ENCODE measurements at regions not wholly inside any gene's neighbourhood (a gene's known extent, or its start where the extent isn't known, plus 50 kb on each side); places are given as distances from the start of the nearest gene placed in this dataset.

DNA sequence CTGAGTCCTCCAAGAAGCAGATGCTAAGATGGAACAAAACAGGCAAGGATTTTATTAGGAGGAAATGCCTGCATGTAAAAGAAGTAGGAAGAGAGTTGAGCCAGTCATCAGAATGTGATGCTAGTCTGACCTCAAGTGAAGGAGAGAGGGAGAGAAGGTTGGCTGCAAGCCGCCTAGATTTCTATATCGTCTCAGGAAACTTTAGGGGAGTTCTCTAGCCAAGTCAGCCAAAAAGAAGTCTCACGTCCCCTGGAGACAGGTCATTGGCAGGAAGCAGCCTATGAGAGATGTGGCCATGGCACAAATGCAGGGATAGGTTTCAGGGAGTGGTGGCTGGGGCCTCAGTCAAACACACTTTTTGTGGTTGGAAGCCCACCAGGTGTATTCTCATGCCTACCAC lies 378.0 kb downstream of the CD109 start (continued):
- TF ChIP-seq NFE2L1 (CRISPR knock-in tag; IDR thresholded peaks at IDR 0.05; ENCODE audit: borderline replicate concordance): no peak
- TF ChIP-seq HES4 (CRISPR knock-in tag; IDR thresholded peaks at IDR 0.05; ENCODE audit: borderline replicate concordance): no peak
- TF ChIP-seq, protein P1, sequence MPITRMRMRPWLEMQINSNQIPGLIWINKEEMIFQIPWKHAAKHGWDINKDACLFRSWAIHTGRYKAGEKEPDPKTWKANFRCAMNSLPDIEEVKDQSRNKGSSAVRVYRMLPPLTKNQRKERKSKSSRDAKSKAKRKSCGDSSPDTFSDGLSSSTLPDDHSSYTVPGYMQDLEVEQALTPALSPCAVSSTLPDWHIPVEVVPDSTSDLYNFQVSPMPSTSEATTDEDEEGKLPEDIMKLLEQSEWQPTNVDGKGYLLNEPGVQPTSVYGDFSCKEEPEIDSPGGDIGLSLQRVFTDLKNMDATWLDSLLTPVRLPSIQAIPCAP (CRISPR knock-in tag; IDR thresholded peaks at IDR 0.05; ENCODE audit: low read depth): no peak
- TF ChIP-seq, protein P2, sequence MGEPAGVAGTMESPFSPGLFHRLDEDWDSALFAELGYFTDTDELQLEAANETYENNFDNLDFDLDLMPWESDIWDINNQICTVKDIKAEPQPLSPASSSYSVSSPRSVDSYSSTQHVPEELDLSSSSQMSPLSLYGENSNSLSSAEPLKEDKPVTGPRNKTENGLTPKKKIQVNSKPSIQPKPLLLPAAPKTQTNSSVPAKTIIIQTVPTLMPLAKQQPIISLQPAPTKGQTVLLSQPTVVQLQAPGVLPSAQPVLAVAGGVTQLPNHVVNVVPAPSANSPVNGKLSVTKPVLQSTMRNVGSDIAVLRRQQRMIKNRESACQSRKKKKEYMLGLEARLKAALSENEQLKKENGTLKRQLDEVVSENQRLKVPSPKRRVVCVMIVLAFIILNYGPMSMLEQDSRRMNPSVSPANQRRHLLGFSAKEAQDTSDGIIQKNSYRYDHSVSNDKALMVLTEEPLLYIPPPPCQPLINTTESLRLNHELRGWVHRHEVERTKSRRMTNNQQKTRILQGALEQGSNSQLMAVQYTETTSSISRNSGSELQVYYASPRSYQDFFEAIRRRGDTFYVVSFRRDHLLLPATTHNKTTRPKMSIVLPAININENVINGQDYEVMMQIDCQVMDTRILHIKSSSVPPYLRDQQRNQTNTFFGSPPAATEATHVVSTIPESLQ (CRISPR knock-in tag; conservative IDR thresholded peaks at IDR 0.05): no peak
- no peak for TF ChIP-seq TOE1 (CRISPR knock-in tag; IDR thresholded peaks at IDR 0.05)

DNA sequence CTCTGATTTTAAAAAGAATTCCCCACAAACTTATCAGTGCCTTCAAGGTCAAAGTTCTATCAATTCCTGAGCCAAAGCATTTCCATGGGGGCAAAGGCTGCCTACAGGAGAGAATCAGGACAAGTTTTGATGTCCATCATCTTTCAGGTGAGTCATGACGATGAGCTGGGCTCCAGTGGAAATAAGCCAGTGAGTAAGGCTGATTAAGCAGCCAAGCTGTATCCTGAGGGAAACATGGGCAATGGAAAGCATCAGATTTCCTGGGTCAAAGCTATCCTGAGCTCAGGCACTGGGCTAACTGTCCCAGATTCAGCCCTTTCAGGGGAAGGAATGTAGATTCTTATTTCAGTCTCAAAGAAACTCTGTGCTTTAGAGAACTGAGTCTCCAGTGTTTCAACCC lies 377.4 kb downstream of the CD109 start:
- 83% methylated on average over 1 of the region's 1 CpG for WGBS (ENCODE audit: low lambda C conversion rate)
- no peaks in the 10 kb centered on the region for H3K79me2 ChIP-seq (ENCODE audit: insufficient read depth, low read length)
- H3K27me3 ChIP-seq (ENCODE audit: control insufficient read depth in 1 of 2, insufficient read depth in 2 of 2, low read length in 2 of 2): no peaks in the 10 kb centered on the region
- no peaks in the 10 kb centered on the region for H3K9me3 ChIP-seq (ENCODE audit: low read length)
- intact Hi-C loops (cut with micrococcal nuclease; ENCODE audit: unreplicated experiment) (no loop called here), in situ Hi-C loops (cut with HindIII; ENCODE audit: extremely low pct_ligation_motif_present, low pct_unique_long_range_greater_than_20kb) (no loop called here)
- no peak for DNase-seq (ENCODE audit: low spot score)
- TF ChIP-seq ZNF556 (CRISPR knock-in tag; IDR thresholded peaks at IDR 0.05; ENCODE audit: borderline replicate concordance): no peak
- no peak for TF ChIP-seq PRPF4 (IDR thresholded peaks at IDR 0.05; ENCODE audit: low read depth, low read length, poor library complexity, severe bottlenecking)
- TF ChIP-seq, protein P3, sequence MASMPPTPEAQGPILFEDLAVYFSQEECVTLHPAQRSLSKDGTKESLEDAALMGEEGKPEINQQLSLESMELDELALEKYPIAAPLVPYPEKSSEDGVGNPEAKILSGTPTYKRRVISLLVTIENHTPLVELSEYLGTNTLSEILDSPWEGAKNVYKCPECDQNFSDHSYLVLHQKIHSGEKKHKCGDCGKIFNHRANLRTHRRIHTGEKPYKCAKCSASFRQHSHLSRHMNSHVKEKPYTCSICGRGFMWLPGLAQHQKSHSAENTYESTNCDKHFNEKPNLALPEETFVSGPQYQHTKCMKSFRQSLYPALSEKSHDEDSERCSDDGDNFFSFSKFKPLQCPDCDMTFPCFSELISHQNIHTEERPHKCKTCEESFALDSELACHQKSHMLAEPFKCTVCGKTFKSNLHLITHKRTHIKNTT (CRISPR knock-in tag; IDR thresholded peaks at IDR 0.05): no peak
- no peak overlapping the region for H3K27ac ChIP-seq (ENCODE audit: extremely low read length, insufficient read depth, low read length)
- no peak overlapping the region for H3K4me2 ChIP-seq (ENCODE audit: low read depth, low read length)
- no peaks in the 10 kb centered on the region for H4K20me1 ChIP-seq (ENCODE audit: insufficient read depth, low read length)
- H3K9ac ChIP-seq (ENCODE audit: insufficient read depth, low read depth, low read length): no peak overlapping the region
- ATAC-seq: no peak
- no peak for FAIRE-seq
- H2AFZ ChIP-seq (ENCODE audit: low read length): no peak overlapping the region
- no peaks in the 10 kb centered on the region for H3K4me1 ChIP-seq (ENCODE audit: insufficient read depth, low read length)
- H3K36me3 ChIP-seq (replicated peaks in 1 of 2; ENCODE audit: control insufficient read depth in 1 of 2, insufficient read depth in 2 of 2, low read length in 2 of 2): no peaks in the 10 kb centered on the region
- H3K4me3 ChIP-seq (replicated peaks in 1 of 3; ENCODE audit: insufficient read depth in 1 of 3, low read depth in 2 of 3, low read length in 3 of 3): no peak overlapping the region
- POLR2A ChIA-PET: no interaction called here
- BruUV-seq (replicated peaks): no TSS peak
- CTCF ChIA-PET (ENCODE audit: low intra/inter-chr PET ratio, low total read pairs): no interaction called here

Data from HepG2 (cell line).